ENCODE measurements at regions not wholly inside any gene's neighbourhood (a gene's known extent, or its start where the extent isn't known, plus 50 kb on each side); places are given as distances from the start of the nearest gene placed in this dataset.

GRCh38 chr2:21580391-21580790 lies 456.6 kb downstream of the TDRD15 start:
- TF ChIP-seq CTCF (IDR thresholded peaks at IDR 0.05 in 4 of 5, conservative IDR thresholded peaks at IDR 0.05 in 1 of 5), result no peak
- TF ChIP-seq POLR2A (IDR thresholded peaks at IDR 0.05), result no peak

Measured in gastrocnemius medialis (tissue), 4 donors.